GM18498 (cell line): ENCODE measurements at regions not wholly inside any gene's neighbourhood (a gene's known extent, or its start where the extent isn't known, plus 50 kb on each side); places are given as distances from the start of the nearest gene placed in this dataset.
"Not testable (repeated sequence)": the region's sequence is repeated elsewhere in the genome, so short reads cannot be mapped to it uniquely, and the experiment has no call there.

Experiments used
- ATAC-seq: cut with Tn5 transposase; IDR thresholded peaks from one replicate; pipeline ENCODE4 v1.9.1; 2021; ENCODE audit warnings: mild to moderate bottlenecking, moderate library complexity; ENCODE audit not compliant: unreplicated experiment

DNA sequence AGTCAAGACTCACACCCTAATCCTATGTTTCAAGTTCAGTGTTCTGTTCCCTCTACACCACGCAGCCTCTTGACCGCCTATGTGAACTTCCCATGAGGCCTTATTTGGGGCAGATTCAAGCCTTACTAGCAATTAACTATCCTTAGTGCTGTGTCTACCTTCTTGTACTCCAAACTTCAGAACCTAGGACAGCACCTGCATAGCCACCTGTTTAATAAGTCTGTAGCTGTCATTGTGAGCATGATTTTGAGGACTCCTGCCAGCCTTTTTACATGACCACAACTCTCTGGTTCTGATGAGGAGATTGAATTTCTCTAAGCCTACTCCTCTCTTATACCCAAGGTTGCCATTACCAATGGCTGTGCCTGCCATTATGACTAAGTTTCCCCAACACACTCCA, 50.8 kb upstream of the PCSK1 start:
- ATAC-seq, result no peak

GRCh38 chr5:96487859-96488258, 54.8 kb upstream of the PCSK1 start:
- no peak for ATAC-seq

- no peak for ATAC-seq
These were observed 56.5 kb upstream of the PCSK1 start for GRCh38 chr5:96489532-96489931.

GRCh38 chr5:96492459-96493047, 59.5 kb upstream of the PCSK1 start:
- ATAC-seq, result no peak

- ATAC-seq, result no peak
These were observed 60.3 kb upstream of the PCSK1 start for GRCh38 chr5:96493219-96493790.

- ATAC-seq, result not testable (repeated sequence)
These were observed 62.4 kb upstream of the PCSK1 start for GRCh38 chr5:96495412-96495811.

- ATAC-seq, result not testable (repeated sequence)
These were observed 64.0 kb upstream of the PCSK1 start for GRCh38 chr5:96497027-96497426.

DNA sequence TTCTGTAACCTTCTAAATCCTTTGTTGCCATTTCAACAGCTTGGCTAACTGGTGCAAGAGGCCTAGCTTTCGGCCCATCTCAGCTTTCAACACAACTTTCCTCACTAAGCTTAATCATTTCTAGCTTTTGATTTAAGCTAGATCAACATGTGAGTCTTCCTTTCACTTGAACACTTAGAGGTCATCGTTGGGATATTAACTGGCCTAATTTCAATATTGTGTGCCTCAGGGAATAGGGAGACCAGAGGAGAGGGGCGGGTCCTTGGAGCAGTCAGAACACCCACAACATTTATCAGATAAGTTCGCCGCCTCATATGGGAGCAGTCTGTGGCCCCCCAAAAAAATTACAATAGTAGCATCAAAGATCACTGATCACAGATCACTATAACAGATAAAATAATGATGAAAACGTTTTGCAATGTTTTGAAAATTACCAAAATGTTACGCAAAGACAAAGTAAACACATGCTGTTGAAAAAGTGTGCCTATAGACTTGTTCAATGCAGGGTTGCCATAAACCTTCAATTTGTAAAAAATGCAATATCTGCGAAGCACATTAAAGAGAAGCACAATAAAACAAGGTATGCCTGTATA, 66.8 kb upstream of the PCSK1 start:
- ATAC-seq, result no peak

GRCh38 chr5:96501991-96502646, 69.1 kb upstream of the PCSK1 start:
- no peak for ATAC-seq

DNA sequence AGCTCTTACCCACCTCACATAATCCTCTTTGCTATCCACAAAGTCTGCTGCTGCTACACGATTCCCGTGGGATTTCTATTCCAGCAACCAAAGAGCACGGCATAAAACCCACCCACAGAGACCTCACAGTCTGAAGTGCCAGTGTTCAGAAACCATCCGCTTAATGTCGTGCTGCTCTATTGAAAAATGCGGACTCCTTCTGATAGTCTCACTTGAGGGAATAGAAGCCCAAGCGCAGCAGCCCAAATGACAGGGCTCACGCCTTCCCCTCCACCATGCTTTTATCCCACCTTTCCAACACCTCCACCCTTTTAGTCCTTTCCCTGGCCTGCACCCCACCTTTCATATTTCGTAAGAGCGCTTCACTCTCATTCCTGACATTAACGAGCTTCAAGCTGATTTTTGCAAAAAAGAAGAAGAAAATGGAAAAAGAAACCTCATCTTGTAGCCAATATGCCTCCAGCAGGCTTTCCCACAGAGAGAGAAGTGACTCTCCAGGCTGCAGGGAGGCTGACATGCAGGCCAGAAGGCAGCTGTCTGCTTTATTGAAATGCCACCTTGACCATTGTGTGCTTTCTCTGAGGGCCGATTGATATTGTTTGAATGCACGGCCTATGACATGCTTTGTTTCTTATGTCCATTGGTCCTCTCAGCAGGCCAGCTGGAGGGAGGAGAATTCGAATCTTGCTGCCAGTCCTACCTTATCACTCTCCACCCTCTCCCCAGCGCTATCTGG, 70.6 kb upstream of the PCSK1 start:
- no peak for ATAC-seq

DNA sequence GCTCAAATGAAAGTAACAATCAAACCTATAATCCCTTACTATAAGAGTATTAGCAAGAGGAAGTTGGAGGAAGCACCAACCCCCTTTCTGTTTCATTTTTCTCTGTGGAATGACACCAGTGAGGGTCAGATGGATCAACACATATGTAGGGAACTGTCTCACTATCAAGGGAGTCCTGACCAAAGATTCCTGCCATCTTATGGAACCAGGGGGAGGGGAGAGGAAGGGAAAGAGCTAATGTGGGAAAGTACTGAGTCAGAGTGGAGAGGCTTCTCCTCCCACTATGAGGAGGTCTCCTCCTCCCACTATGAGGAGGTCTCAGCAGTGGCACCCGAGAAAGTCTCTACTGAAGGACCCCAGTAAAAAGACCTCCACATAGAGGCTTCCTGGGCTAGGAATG, 73.3 kb upstream of the PCSK1 start:
- no peak for ATAC-seq

GRCh38 chr5:96506866-96507527, 73.9 kb upstream of the PCSK1 start:
- ATAC-seq, result no peak

GRCh38 chr5:96509316-96509715, 76.3 kb upstream of the PCSK1 start:
- no peak for ATAC-seq

DNA sequence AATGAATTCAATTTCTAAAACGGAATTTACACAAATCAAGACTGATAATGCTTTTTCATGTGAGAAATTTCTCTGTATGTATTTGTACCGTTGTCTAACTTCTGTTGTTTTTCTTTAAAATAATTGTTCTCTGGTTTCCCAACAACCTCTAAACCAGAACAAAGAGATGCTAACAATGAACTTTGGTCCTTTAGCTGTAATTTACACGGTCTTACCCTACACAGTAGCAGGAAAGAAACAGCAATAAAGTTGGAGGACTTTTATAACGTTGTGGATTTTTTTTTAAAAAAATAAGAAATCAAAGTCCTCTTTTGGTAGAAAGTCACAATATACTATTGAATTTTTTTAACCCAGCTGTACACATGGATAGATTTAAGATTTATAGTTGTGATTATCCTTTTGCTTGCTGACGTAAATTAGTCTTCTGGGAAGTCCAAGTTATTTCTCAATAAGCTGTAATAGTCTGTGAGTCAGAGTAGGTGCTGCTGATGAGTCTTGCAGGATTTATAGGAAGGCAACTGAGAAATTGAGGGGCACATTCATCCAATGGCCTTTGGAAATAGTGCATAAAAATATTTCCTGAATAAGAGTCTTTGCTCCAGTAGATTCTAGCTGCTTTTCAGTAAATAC, 76.8 kb upstream of the PCSK1 start:
- no peak for ATAC-seq

- no peak for ATAC-seq
These were observed 83.6 kb upstream of the PCSK1 start for GRCh38 chr5:96516631-96517071.

DNA sequence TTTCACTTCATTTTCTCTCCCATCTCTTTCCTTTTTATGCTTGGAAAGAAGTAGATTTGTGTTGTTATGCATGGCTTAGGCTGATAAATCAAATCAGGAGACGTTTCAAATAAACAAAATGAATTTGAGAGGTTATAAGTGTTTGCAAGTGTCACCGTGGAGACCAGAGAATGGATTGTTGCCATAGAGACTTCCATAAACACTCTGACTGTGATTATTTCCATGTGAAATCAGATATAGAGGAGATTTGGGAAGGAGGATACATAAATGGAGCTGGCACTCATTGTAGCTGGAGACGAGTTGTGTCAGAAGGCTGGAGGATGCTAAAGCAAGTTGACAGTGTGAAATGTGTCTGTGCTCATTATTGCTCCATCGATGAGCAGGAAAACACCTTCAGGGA, 84.2 kb upstream of the PCSK1 start:
- ATAC-seq, result no peak

- ATAC-seq, result no peak
These were observed 87.3 kb upstream of the PCSK1 start for GRCh38 chr5:96520345-96520744.

DNA sequence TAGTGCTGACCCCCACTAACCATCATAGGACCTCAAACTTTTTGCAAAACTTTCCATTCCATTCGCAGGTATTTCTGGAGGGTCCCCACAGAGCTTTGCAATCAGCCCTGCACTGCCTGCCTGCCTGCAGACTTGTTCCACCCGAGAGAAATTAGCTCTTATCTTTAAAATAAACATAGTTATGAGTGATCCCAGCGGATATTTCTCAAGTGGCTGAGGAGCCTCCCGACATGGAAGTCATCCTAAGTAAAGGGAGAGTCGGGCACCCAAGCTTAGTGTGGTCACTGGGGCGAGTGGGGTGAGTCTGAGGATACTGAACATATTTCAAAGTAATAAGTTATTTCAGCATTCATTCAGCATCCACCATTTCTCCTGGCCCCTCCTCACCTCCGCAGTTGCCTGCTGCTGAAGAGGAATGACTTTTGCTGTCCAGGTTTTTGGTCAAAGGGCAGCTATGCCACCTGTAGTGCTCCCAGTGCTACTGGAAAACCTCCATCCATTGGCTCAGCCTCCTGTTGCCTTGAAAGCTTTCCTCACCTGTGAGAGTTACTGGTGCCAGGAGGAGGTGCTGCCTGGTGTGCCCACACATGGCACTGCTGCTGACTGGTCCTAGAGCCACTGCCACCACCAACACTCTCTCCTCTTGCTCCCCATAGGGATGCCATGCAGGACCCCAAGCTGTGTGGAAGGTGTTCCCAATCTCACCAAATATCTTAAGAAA, 89.7 kb upstream of the PCSK1 start:
- ATAC-seq, result no peak

DNA sequence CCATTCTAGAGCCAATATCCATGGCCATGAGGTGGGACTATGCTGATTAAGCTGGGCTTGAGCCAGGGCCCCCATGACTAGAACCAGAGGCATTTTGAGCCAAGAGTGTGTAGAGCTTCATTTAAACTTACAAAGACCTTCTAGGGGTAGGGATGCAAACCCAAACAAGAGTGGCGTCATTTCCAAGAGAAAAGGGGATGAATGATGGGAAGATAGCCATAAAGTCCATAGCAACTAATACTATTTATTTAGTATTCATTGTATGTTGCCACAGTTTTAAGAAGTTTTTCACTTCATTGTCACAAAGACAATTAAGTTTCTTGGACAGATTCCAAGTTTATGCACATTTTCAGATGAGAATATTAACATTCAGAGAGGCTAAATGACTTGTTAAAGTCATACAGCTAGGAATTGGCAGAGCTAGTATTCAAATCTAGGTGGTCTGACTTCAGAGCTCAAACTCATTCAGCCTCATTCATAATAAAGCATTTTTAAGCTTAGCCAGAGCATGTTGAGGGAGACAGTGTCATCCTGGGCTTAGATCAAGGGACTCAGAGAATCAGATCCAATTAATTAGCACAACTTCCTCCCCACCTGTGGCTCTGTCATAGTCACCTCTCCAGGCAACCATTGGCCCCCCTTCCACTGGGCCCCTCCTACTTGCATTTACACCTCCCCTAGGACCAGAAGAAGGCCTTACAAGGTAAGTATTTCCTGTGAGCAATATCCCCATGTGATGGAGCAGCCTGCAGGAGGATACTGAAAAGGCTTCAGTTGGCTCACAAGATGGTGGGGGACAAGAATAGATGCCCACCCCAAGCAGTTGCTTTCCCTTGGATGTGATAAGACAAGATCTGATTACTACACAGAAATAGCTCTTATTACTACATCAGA, 95.0 kb upstream of the PCSK1 start:
- no peak for ATAC-seq
